Parathyroid adenoma (tissue), 2 donors: ENCODE measurements at regions not wholly inside any gene's neighbourhood (a gene's known extent, or its start where the extent isn't known, plus 50 kb on each side); places are given as distances from the start of the nearest gene placed in this dataset.

Experiments used
- H2AFZ ChIP-seq: fragments of 300-600 bp; sonication (generic); one replicate; pipeline ENCODE4 v1.7.0; 2017; ENCODE audit warnings: antibody characterized with exemption, mild to moderate bottlenecking
- H3K27ac ChIP-seq: fragments of 300-600 bp; sonication (generic); one replicate; pipeline ENCODE4 v1.7.0; 2017
- H3K27me3 ChIP-seq: fragments of 300-600 bp; sonication (generic); one replicate; pipeline ENCODE4 v1.7.0; 2017; ENCODE audit warnings: low read length; ENCODE audit not compliant: control insufficient read depth, insufficient read depth
- H3K36me3 ChIP-seq: fragments of 300-600 bp; sonication (generic); one replicate; pipeline ENCODE4 v1.7.0; 2017; ENCODE audit warnings: low read length; ENCODE audit not compliant: control insufficient read depth, insufficient read depth
- H3K4me1 ChIP-seq: fragments of 300-600 bp; sonication (generic); one replicate; pipeline ENCODE4 v1.7.0; 2017; ENCODE audit warnings: control low read depth
- H3K4me2 ChIP-seq: fragments of 300-600 bp; sonication (generic); one replicate; pipeline ENCODE4 v1.7.0; 2017; ENCODE audit warnings: low read length
- H3K4me3 ChIP-seq: fragments of 300-600 bp; sonication (generic); one replicate; pipeline ENCODE4 v1.7.0; 2017; ENCODE audit warnings: low read depth, low read length
- H3K79me2 ChIP-seq: fragments of 300-600 bp; sonication (generic); one replicate; pipeline ENCODE4 v1.7.0; 2017; ENCODE audit warnings: control low read depth
- H3K9ac ChIP-seq: fragments of 300-600 bp; sonication (generic); one replicate; pipeline ENCODE4 v1.7.0; 2017; ENCODE audit warnings: mild to moderate bottlenecking
- H3K9me3 ChIP-seq: fragments of 300-600 bp; sonication (generic); one replicate; pipeline ENCODE4 v1.7.0; 2017; ENCODE audit warnings: low read length; ENCODE audit not compliant: control insufficient read depth
- CTCF ChIP-seq: fragments of 300-600 bp; sonication (generic); IDR thresholded peaks from one replicate; pipeline ENCODE4 v1.7.0; 2017; ENCODE audit warnings: antibody characterized with exemption, mild to moderate bottlenecking
- donor health status: primary hyperparathyroidism.

- no peak overlapping the region for H3K27ac ChIP-seq
- no peaks in the 10 kb centered on the region for H3K27me3 ChIP-seq
- H3K4me3 ChIP-seq, result no peak overlapping the region
- H3K9ac ChIP-seq, result no peak overlapping the region
- no peaks in the 10 kb centered on the region for H3K9me3 ChIP-seq
- no peak overlapping the region for H3K4me2 ChIP-seq
- no peaks in the 10 kb centered on the region for H3K4me1 ChIP-seq
- no peaks in the 10 kb centered on the region for H3K36me3 ChIP-seq
- H2AFZ ChIP-seq, result no peak overlapping the region
- H3K79me2 ChIP-seq, result no peaks in the 10 kb centered on the region
- no peak for TF ChIP-seq CTCF
These were observed 494.8 kb upstream of the WWC1 start for GRCh38 chr5:167796672-167797071.

- Histone ChIP-seq H3K79me2 (no peaks in the 10 kb centered on the region), H3K4me2 (no peak overlapping the region), H3K27me3 (no peaks in the 10 kb centered on the region), H3K4me3 (no peak overlapping the region), H3K9ac (no peak overlapping the region), H2AFZ (no peak overlapping the region), H3K27ac (no peak overlapping the region), H3K4me1 (no peaks in the 10 kb centered on the region), H3K9me3 (no peaks in the 10 kb centered on the region), H3K36me3 (no peaks in the 10 kb centered on the region)
- TF ChIP-seq CTCF, result no peak
These were observed 493.5 kb upstream of the WWC1 start for GRCh38 chr5:167797933-167798332.

GRCh38 chr5:167798448-167798847 is 493.0 kb upstream of the WWC1 start:
- H3K79me2 ChIP-seq, result no peaks in the 10 kb centered on the region
- no peak overlapping the region for H3K9ac ChIP-seq
- no peaks in the 10 kb centered on the region for H3K9me3 ChIP-seq
- H3K4me1 ChIP-seq, result no peaks in the 10 kb centered on the region
- no peak overlapping the region for H3K27ac ChIP-seq
- no peaks in the 10 kb centered on the region for H3K36me3 ChIP-seq
- H2AFZ ChIP-seq, result no peak overlapping the region
- no peaks in the 10 kb centered on the region for H3K27me3 ChIP-seq
- TF ChIP-seq CTCF, result no peak
- no peak overlapping the region for H3K4me2 ChIP-seq
- H3K4me3 ChIP-seq, result no peak overlapping the region

- no peaks in the 10 kb centered on the region for H3K9me3 ChIP-seq
- H3K27me3 ChIP-seq, result no peaks in the 10 kb centered on the region
- no peaks in the 10 kb centered on the region for H3K36me3 ChIP-seq
- no peaks in the 10 kb centered on the region for H3K79me2 ChIP-seq
- H3K4me3 ChIP-seq, result no peak overlapping the region
- no peak overlapping the region for H2AFZ ChIP-seq
- H3K9ac ChIP-seq, result no peak overlapping the region
- no peak overlapping the region for H3K4me2 ChIP-seq
- no peaks in the 10 kb centered on the region for H3K4me1 ChIP-seq
- no peak for TF ChIP-seq CTCF
- no peak overlapping the region for H3K27ac ChIP-seq
These were observed 491.0 kb upstream of the WWC1 start for GRCh38 chr5:167800427-167800826.

- Histone ChIP-seq H3K79me2 (no peaks in the 10 kb centered on the region), H3K36me3 (no peaks in the 10 kb centered on the region), H2AFZ (no peak overlapping the region), H3K4me1 (no peaks in the 10 kb centered on the region), H3K9me3 (no peaks in the 10 kb centered on the region), H3K9ac (no peak overlapping the region), H3K4me2 (no peak overlapping the region), H3K27ac (no peak overlapping the region), H3K27me3 (no peaks in the 10 kb centered on the region), H3K4me3 (no peak overlapping the region)
- no peak for TF ChIP-seq CTCF
These were observed 489.4 kb upstream of the WWC1 start for GRCh38 chr5:167801999-167802398.
